ENCODE measurements at regions not wholly inside any gene's neighbourhood (a gene's known extent, or its start where the extent isn't known, plus 50 kb on each side); places are given as distances from the start of the nearest gene placed in this dataset.

DNA sequence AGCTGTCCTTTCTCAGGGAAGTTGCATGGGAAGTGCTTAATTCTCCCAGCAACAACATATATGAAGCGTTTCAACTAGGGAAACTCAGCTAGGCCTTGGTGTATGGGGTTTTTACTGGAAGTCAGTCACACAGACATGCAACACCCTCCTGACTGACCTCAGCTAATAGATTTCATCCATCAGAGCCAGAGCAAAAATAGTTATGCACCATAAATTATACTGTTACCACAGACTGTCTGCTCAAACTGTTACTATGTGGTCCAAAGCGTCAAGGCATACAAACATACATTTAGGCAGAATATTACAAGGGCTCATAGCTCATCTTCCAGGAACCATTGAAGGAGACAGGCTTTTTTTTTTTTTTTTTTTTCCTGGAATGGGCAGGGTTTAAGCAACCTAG lies 417.9 kb downstream of the ANKRD7 start:
- TF ChIP-seq, protein P1, sequence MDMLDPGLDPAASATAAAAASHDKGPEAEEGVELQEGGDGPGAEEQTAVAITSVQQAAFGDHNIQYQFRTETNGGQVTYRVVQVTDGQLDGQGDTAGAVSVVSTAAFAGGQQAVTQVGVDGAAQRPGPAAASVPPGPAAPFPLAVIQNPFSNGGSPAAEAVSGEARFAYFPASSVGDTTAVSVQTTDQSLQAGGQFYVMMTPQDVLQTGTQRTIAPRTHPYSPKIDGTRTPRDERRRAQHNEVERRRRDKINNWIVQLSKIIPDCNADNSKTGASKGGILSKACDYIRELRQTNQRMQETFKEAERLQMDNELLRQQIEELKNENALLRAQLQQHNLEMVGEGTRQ (IDR thresholded peaks at IDR 0.05; ENCODE audit: low read depth, low read length): no peak
- TF ChIP-seq, protein P2, sequence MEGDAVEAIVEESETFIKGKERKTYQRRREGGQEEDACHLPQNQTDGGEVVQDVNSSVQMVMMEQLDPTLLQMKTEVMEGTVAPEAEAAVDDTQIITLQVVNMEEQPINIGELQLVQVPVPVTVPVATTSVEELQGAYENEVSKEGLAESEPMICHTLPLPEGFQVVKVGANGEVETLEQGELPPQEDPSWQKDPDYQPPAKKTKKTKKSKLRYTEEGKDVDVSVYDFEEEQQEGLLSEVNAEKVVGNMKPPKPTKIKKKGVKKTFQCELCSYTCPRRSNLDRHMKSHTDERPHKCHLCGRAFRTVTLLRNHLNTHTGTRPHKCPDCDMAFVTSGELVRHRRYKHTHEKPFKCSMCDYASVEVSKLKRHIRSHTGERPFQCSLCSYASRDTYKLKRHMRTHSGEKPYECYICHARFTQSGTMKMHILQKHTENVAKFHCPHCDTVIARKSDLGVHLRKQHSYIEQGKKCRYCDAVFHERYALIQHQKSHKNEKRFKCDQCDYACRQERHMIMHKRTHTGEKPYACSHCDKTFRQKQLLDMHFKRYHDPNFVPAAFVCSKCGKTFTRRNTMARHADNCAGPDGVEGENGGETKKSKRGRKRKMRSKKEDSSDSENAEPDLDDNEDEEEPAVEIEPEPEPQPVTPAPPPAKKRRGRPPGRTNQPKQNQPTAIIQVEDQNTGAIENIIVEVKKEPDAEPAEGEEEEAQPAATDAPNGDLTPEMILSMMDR (conservative IDR thresholded peaks at IDR 0.05; ENCODE audit: low read depth, low read length): no peak
- no peak for TF ChIP-seq POLR2A (IDR thresholded peaks at IDR 0.05; ENCODE audit: low read depth, low read length)
- TF ChIP-seq MAZ (IDR thresholded peaks at IDR 0.05; ENCODE audit: borderline replicate concordance, low read depth, low read length): no peak
- no peak for TF ChIP-seq RFX5 (IDR thresholded peaks at IDR 0.05; ENCODE audit: low read depth, low read length)
- TF ChIP-seq RAD21 (IDR thresholded peaks at IDR 0.05; ENCODE audit: low read length): no peak
- TF ChIP-seq MXI1 (IDR thresholded peaks at IDR 0.05; ENCODE audit: borderline replicate concordance, low read depth, low read length): no peak
- TF ChIP-seq BHLHE40 (IDR thresholded peaks at IDR 0.05; ENCODE audit: low read depth, low read length): no peak

Measured in IMR-90 (cell line).